K562 (cell line): ENCODE measurements at regions not wholly inside any gene's neighbourhood (a gene's known extent, or its start where the extent isn't known, plus 50 kb on each side); places are given as distances from the start of the nearest gene placed in this dataset.

Source experiments
- ATAC-seq: fragments of 200-7000 bp; cut with Tn5 transposase; 3 replicates; pipeline ENCODE4 v1.9.1; 2020; ENCODE audit warnings: moderate library complexity
- BruUV-seq: library from RNA; stranded (reverse); fragments of 400-500 nt; replicated peaks from 2 replicates; lab custom pipeline; 2021; lab: Mats Ljungman, UMichigan
- CTCF ChIA-PET: fragments of 300-600 bp; formaldehyde crosslinking; extraction: SDS; loops from one replicate; lab custom pipeline; 2021; ENCODE audit warnings: low intra/inter-chr PET ratio; lab: Yijun Ruan, JAX
- POLR2A ChIA-PET: fragments of 300-600, 350-650 bp; sonication (Branson Sonifier 250); formaldehyde crosslinking; extraction: SDS; loops from one replicate; lab custom pipeline; 2021; ENCODE audit warnings: antibody characterized with exemption, inconsistent platforms; lab: Yijun Ruan, JAX
- DNase-seq, 4 experiments: peaks; one replicate each; pipeline versions ENCODE4 v3.0.0 to v3.0.0-alpha.2; 2011 to 2018; ENCODE audit warnings: low spot score in 3 of 4, mixed read lengths in 3 of 4; ENCODE audit errors: extremely low read depth in 1 of 4
- FAIRE-seq: peaks from 2 replicates; lab custom pipeline; 2011; peaks lifted over from hg19 to GRCh38; lab: Jason Lieb, UNC
- H2AFZ ChIP-seq: 2 replicates; pipeline ENCODE4 v1.6.0; 2011; ENCODE audit warnings: low read depth, low read length, control low read depth, inconsistent platforms
- H3K27ac ChIP-seq: fragments of 200-600 bp; 3 replicates; pipeline ENCODE4 v1.8.0; 2011; ENCODE audit warnings: low read depth, mild to moderate bottlenecking, control low read depth, inconsistent platforms, low read length, moderate library complexity, mixed read lengths; ENCODE audit errors: extremely low read depth
- H3K27me3 ChIP-seq, 2 experiments: fragments of 300-600 bp in 1 of 2; 2 replicates in 1 of 2; 3 replicates in 1 of 2; pipeline versions ENCODE4 v1.6.0 to v1.8.0; 2011; ENCODE audit warnings: inconsistent platforms in 2 of 2, low read length in 2 of 2, mild to moderate bottlenecking in 1 of 2, mixed read lengths in 1 of 2, moderate library complexity in 1 of 2; ENCODE audit not compliant: control insufficient read depth in 2 of 2, insufficient read depth in 2 of 2
- H3K36me3 ChIP-seq: fragments of 300-600 bp; 3 replicates; pipeline ENCODE4 v1.8.0; 2011; ENCODE audit warnings: mild to moderate bottlenecking, low read length, inconsistent platforms; ENCODE audit not compliant: control insufficient read depth, insufficient read depth
- H3K4me1 ChIP-seq, 2 experiments: fragments of 200-600 bp in 1 of 2; replicated peaks in 1 of 2; 2 replicates in 1 of 2; 3 replicates in 1 of 2; pipeline versions ENCODE4 v1.5.1 to v1.8.0; 2011; ENCODE audit warnings: inconsistent platforms in 2 of 2, low read length in 2 of 2, mild to moderate bottlenecking in 1 of 2, mixed read lengths in 1 of 2, moderate library complexity in 1 of 2; ENCODE audit not compliant: control insufficient read depth in 2 of 2, insufficient read depth in 2 of 2
- H3K4me2 ChIP-seq: 2 replicates; pipeline ENCODE4 v1.6.1; 2011; ENCODE audit warnings: low read length, control low read depth, inconsistent platforms, mixed read lengths; ENCODE audit not compliant: insufficient read depth
- H3K4me3 ChIP-seq: fragments of 200-600 bp; sonication (generic), shearing (Covaris generic); 2 replicates; pipeline ENCODE4 v1.5.1; 2016; ENCODE audit warnings: control low read depth, inconsistent platforms
- H3K79me2 ChIP-seq: fragments of 200-600 bp; 3 replicates; pipeline ENCODE4 v1.8.0; 2011; ENCODE audit warnings: low read length, inconsistent platforms; ENCODE audit not compliant: control insufficient read depth, insufficient read depth
- H3K9ac ChIP-seq, 2 experiments: 2 replicates each; pipeline versions ENCODE4 v1.6.0 to v1.6.1; 2011; ENCODE audit warnings: low read depth in 2 of 2, low read length in 2 of 2, control low read depth in 1 of 2, inconsistent platforms in 1 of 2, mild to moderate bottlenecking in 1 of 2, mixed read lengths in 1 of 2; ENCODE audit not compliant: insufficient read depth in 1 of 2
- H3K9me1 ChIP-seq: one replicate; pipeline ENCODE4 v1.6.0; 2011; ENCODE audit warnings: inconsistent platforms, mild to moderate bottlenecking, low read length, moderate library complexity; ENCODE audit not compliant: control insufficient read depth, insufficient read depth
- H3K9me3 ChIP-seq: replicated peaks from 2 replicates; pipeline ENCODE4 v1.5.1; 2011; ENCODE audit warnings: low read depth, low read length, inconsistent platforms; ENCODE audit not compliant: control insufficient read depth, insufficient read depth
- H4K20me1 ChIP-seq: replicated peaks from 2 replicates; pipeline ENCODE4 v1.6.1; 2011; ENCODE audit warnings: low read length, inconsistent platforms, mixed read lengths; ENCODE audit not compliant: control insufficient read depth, insufficient read depth
- BMI1 ChIP-seq: fragments of 150-350 bp; IDR thresholded peaks from 2 replicates; pipeline ENCODE4 v1.6.1; 2014; ENCODE audit warnings: low read length
- CHD4 ChIP-seq: fragments of 200-600 bp; sonication (generic); IDR thresholded peaks from 3 replicates; pipeline ENCODE4 v1.6.1; 2012; ENCODE audit warnings: low read depth, mild to moderate bottlenecking, mixed read lengths, low read length, inconsistent platforms; ENCODE audit not compliant: insufficient read depth, insufficient replicate concordance, poor library complexity, severe bottlenecking
- DNMT1 ChIP-seq: fragments of 450-650 bp; IDR thresholded peaks from 2 replicates; pipeline ENCODE4 v1.6.1; 2016; ENCODE audit warnings: antibody characterized with exemption, mild to moderate bottlenecking
- E2F3 ChIP-seq: fragments of 250-450 bp; sonication (Bioruptor Pico); IDR thresholded peaks from 2 replicates; pipeline ENCODE4 v1.4.0; 2020; ENCODE audit warnings: mild to moderate bottlenecking
- FOXA1 ChIP-seq: fragments of 450-650 bp; IDR thresholded peaks from 2 replicates; pipeline ENCODE4 v1.6.1; 2016; ENCODE audit warnings: mild to moderate bottlenecking, borderline replicate concordance
- RAD21 ChIP-seq, 2 experiments: fragments of 250-450 bp in 1 of 2; fragments of 450-650 bp in 1 of 2; sonication (Bioruptor Pico) in 1 of 2; formaldehyde crosslinking in 1 of 2; IDR thresholded peaks in 1 of 2; conservative IDR thresholded peaks in 1 of 2; 2 replicates each; pipeline versions ENCODE4 v1.4.0 to v1.8.0; 2020 to 2022; ENCODE audit warnings: mild to moderate bottlenecking in 2 of 2, moderate library complexity in 1 of 2
- SAFB ChIP-seq: fragments of 200-400 bp; formaldehyde crosslinking; IDR thresholded peaks from 2 replicates; pipeline ENCODE4 v1.6.1; 2017; ENCODE audit warnings: low read depth, low read length, borderline replicate concordance
- SMAD3 ChIP-seq: fragments of 450-650 bp; formaldehyde crosslinking; conservative IDR thresholded peaks from 2 replicates; pipeline ENCODE4 v1.4.0; 2020; ENCODE audit warnings: mild to moderate bottlenecking
- ZNF79 ChIP-seq: fragments of 250-450 bp; sonication (Bioruptor Pico); IDR thresholded peaks from 2 replicates; pipeline ENCODE4 v1.4.0; 2020; ENCODE audit warnings: low read depth, mild to moderate bottlenecking, moderate library complexity
- WGBS: fragments of 100-300 bp; shearing (Covaris generic); methylation state at CpG from one replicate; pipeline ENCODE4 v1.1.6; 2016; ENCODE audit warnings: low coverage, mixed read lengths; ENCODE audit not compliant: insufficient coverage; ENCODE audit errors: missing lambda C conversion rate; 5-methylcytosine and 5-hydroxymethylcytosine counted together
- in situ Hi-C: fragments of 300-500 bp; cut with MboI; formaldehyde crosslinking; loops from 4 replicates; pipeline ENCODE4 v1.15.0; 2018; ENCODE audit warnings: inconsistent platforms, mixed read lengths
- intact Hi-C: fragments of 100-400 bp; cut with micrococcal nuclease; formaldehyde crosslinking; loops from 2 replicates; pipeline ENCODE4 v1.14.2; 2022
- TF ChIP-seq, protein P1 (sequence below): sonication (generic); formaldehyde crosslinking; IDR thresholded peaks from 2 replicates; pipeline ENCODE4 v1.8.0; 2023; ENCODE audit warnings: mild to moderate bottlenecking, missing genetic modification reagents

DNA sequence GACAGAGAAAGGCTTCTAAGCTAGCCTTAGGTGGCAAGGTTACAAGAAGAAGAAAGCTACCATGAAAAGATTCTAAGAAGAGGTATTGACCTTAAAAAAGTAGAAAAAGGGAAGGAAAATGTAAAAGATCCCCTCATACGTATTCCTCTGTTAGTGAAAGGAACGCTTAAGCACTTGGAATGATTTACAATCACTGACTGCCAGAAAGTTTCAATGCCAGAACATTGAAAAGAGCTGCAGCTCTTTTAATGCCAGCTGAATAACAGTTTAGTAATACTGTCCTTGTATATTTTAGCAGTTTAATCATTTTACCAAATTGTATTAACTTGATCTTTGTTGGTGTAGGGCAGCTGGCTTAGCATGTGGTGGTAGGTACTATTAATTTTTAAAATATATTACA lies 650.7 kb downstream of the FAM181B start:
- FAIRE-seq (no peak), DNase-seq (no peak), ATAC-seq (no peak)
- Histone ChIP-seq H3K27ac (no peak overlapping the region), H3K4me2 (no peak overlapping the region), H3K9ac (no peak overlapping the region), H2AFZ (no peak overlapping the region), H3K36me3 (no peaks in the 10 kb centered on the region), H3K79me2 (no peaks in the 10 kb centered on the region), H3K27me3 (no peaks in the 10 kb centered on the region), H3K9me3 (no peaks in the 10 kb centered on the region), H3K4me3 (no peak overlapping the region), H3K9me1 (no peaks in the 10 kb centered on the region), H3K4me1 (no peaks in the 10 kb centered on the region), H4K20me1 (no peaks in the 10 kb centered on the region)
- POLR2A ChIA-PET = no interaction called here
- intact Hi-C loops (no loop called here), in situ Hi-C loops (no loop called here)
- CTCF ChIA-PET = no interaction called here
- BruUV-seq = no TSS peak
- TF ChIP-seq FOXA1 = no peak
- TF ChIP-seq RAD21 (CRISPR knock-in tag; conservative IDR thresholded peaks at IDR 0.05 in 1 of 2, IDR thresholded peaks at IDR 0.05 in 1 of 2) = no peak
- no peak for TF ChIP-seq BMI1
- no peak for TF ChIP-seq ZNF79 (CRISPR knock-in tag)
- TF ChIP-seq, protein P1, sequence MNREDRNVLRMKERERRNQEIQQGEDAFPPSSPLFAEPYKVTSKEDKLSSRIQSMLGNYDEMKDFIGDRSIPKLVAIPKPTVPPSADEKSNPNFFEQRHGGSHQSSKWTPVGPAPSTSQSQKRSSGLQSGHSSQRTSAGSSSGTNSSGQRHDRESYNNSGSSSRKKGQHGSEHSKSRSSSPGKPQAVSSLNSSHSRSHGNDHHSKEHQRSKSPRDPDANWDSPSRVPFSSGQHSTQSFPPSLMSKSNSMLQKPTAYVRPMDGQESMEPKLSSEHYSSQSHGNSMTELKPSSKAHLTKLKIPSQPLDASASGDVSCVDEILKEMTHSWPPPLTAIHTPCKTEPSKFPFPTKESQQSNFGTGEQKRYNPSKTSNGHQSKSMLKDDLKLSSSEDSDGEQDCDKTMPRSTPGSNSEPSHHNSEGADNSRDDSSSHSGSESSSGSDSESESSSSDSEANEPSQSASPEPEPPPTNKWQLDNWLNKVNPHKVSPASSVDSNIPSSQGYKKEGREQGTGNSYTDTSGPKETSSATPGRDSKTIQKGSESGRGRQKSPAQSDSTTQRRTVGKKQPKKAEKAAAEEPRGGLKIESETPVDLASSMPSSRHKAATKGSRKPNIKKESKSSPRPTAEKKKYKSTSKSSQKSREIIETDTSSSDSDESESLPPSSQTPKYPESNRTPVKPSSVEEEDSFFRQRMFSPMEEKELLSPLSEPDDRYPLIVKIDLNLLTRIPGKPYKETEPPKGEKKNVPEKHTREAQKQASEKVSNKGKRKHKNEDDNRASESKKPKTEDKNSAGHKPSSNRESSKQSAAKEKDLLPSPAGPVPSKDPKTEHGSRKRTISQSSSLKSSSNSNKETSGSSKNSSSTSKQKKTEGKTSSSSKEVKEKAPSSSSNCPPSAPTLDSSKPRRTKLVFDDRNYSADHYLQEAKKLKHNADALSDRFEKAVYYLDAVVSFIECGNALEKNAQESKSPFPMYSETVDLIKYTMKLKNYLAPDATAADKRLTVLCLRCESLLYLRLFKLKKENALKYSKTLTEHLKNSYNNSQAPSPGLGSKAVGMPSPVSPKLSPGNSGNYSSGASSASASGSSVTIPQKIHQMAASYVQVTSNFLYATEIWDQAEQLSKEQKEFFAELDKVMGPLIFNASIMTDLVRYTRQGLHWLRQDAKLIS (CRISPR knock-in tag) = no peak
- TF ChIP-seq E2F3 (CRISPR knock-in tag) = no peak
- no peak for TF ChIP-seq SMAD3 (CRISPR knock-in tag)
- no peak for TF ChIP-seq CHD4
- no peak for TF ChIP-seq DNMT1
- no peak for TF ChIP-seq SAFB
- WGBS = 2% methylated on average over 2 of the region's 2 CpGs
